IMR-90 (cell line): ENCODE measurements at regions not wholly inside any gene's neighbourhood (a gene's known extent, or its start where the extent isn't known, plus 50 kb on each side); places are given as distances from the start of the nearest gene placed in this dataset.

Experiments
- ATAC-seq: fragments of 200-7000 bp; cut with Tn5 transposase; 2 replicates; pipeline ENCODE4 v1.9.1; 2020; ENCODE audit warnings: low read depth, mild to moderate bottlenecking, moderate library complexity
- BruUV-seq: library from RNA; stranded (reverse); fragments of 400-500 nt; replicated peaks from 2 replicates; lab custom pipeline; 2021; lab: Mats Ljungman, UMichigan
- CTCF ChIA-PET: fragments of 300-600 bp; formaldehyde crosslinking; extraction: SDS; loops from one replicate; lab custom pipeline; 2021; ENCODE audit warnings: antibody characterized with exemption; lab: Yijun Ruan, JAX
- POLR2A ChIA-PET: fragments of 300-600 bp; sonication (Branson Sonifier 250); formaldehyde crosslinking; loops from one replicate; lab custom pipeline; 2022; ENCODE audit warnings: antibody characterized with exemption; ENCODE audit not compliant: unreplicated experiment; lab: Charles Lee
- DNase-seq: peaks from one replicate; pipeline ENCODE4 v3.0.0; 2013
- H2AFZ ChIP-seq: replicated peaks from 2 replicates; pipeline ENCODE3; 2013; ENCODE audit warnings: low read length, mild to moderate bottlenecking; ENCODE audit not compliant: poor library complexity
- H2AK5ac ChIP-seq: 2 replicates; pipeline ENCODE4 v1.6.1; 2013; ENCODE audit warnings: low read depth, low read length, inconsistent platforms
- H2AK9ac ChIP-seq: replicated peaks from 2 replicates; pipeline ENCODE3; 2013; ENCODE audit warnings: mild to moderate bottlenecking, low read depth, low read length, moderate library complexity; ENCODE audit not compliant: poor library complexity
- H2BK120ac ChIP-seq: 2 replicates; pipeline ENCODE4 v1.6.1; 2013; ENCODE audit warnings: low read depth, low read length, inconsistent platforms
- H2BK15ac ChIP-seq: 3 replicates; pipeline ENCODE4 v1.6.1; 2013; ENCODE audit warnings: low read depth, low read length, inconsistent platforms
- H2BK20ac ChIP-seq: 2 replicates; pipeline ENCODE4 v1.6.1; 2013; ENCODE audit warnings: low read depth, mild to moderate bottlenecking, inconsistent platforms, low read length, moderate library complexity
- H2BK5ac ChIP-seq: 2 replicates; pipeline ENCODE4 v1.6.1; 2013; ENCODE audit warnings: mild to moderate bottlenecking, low read depth, low read length, inconsistent platforms; ENCODE audit not compliant: poor library complexity, severe bottlenecking
- H3K14ac ChIP-seq: replicated peaks from 2 replicates; pipeline ENCODE4 v1.6.1; 2013; ENCODE audit warnings: low read depth, low read length, inconsistent platforms
- H3K18ac ChIP-seq: 2 replicates; pipeline ENCODE4 v1.6.1; 2013; ENCODE audit warnings: low read depth, low read length, control low read depth
- H3K23ac ChIP-seq: 2 replicates; pipeline ENCODE4 v1.6.1; 2013; ENCODE audit warnings: low read depth, low read length, inconsistent platforms
- H3K27ac ChIP-seq: 2 replicates; pipeline ENCODE4 v1.5.1; 2013; ENCODE audit warnings: mild to moderate bottlenecking, control low read depth, low read length; ENCODE audit not compliant: insufficient read depth
- H3K27me3 ChIP-seq: 2 replicates; pipeline ENCODE4 v1.6.1; 2013; ENCODE audit warnings: low read length; ENCODE audit not compliant: control insufficient read depth, insufficient read depth
- H3K36me3 ChIP-seq: 2 replicates; pipeline ENCODE4 v1.6.1; 2013; ENCODE audit warnings: low read length, mixed read lengths; ENCODE audit not compliant: control insufficient read depth, insufficient read depth
- H3K4ac ChIP-seq: 2 replicates; pipeline ENCODE4 v1.6.1; 2013; ENCODE audit warnings: low read depth, low read length, inconsistent platforms
- H3K4me1 ChIP-seq: 2 replicates; pipeline ENCODE4 v1.6.1; 2013; ENCODE audit warnings: low read length, mixed read lengths; ENCODE audit not compliant: control insufficient read depth, insufficient read depth
- H3K4me2 ChIP-seq: 2 replicates; pipeline ENCODE4 v1.6.1; 2013; ENCODE audit warnings: low read depth, mild to moderate bottlenecking, control low read depth, low read length, moderate library complexity
- H3K4me3 ChIP-seq: 2 replicates; pipeline ENCODE4 v1.5.1; 2013; ENCODE audit warnings: low read depth, mild to moderate bottlenecking, control low read depth, low read length, moderate library complexity; ENCODE audit not compliant: insufficient read depth
- H3K56ac ChIP-seq: 2 replicates; pipeline ENCODE4 v1.6.1; 2013; ENCODE audit warnings: low read length, inconsistent platforms; ENCODE audit not compliant: insufficient read depth; ENCODE audit errors: extremely low read depth
- H3K79me1 ChIP-seq, 2 experiments: 2 replicates each; pipeline ENCODE4 v1.6.1; 2013; ENCODE audit warnings: low read length in 2 of 2, inconsistent platforms in 1 of 2, low read depth in 1 of 2
- H3K9ac ChIP-seq: 2 replicates; pipeline ENCODE4 v1.6.1; 2013; ENCODE audit warnings: low read depth, low read length, control low read depth
- H3K9me1 ChIP-seq: 2 replicates; pipeline ENCODE4 v1.6.1; 2013; ENCODE audit warnings: low read length, inconsistent platforms; ENCODE audit not compliant: insufficient read depth
- H3K9me3 ChIP-seq: 2 replicates; pipeline ENCODE4 v1.6.1; 2013; ENCODE audit warnings: low read length; ENCODE audit not compliant: control insufficient read depth, insufficient read depth
- H4K20me1 ChIP-seq: 2 replicates; pipeline ENCODE4 v1.6.1; 2013; ENCODE audit warnings: low read length, inconsistent platforms; ENCODE audit not compliant: insufficient read depth
- H4K5ac ChIP-seq: 2 replicates; pipeline ENCODE4 v1.6.1; 2013; ENCODE audit warnings: mild to moderate bottlenecking, low read depth, low read length, control low read depth
- H4K8ac ChIP-seq, 2 experiments: 2 replicates each; pipeline ENCODE4 v1.6.1; 2013; ENCODE audit warnings: low read depth in 2 of 2, low read length in 2 of 2, control low read depth in 1 of 2, inconsistent platforms in 1 of 2
- H4K91ac ChIP-seq: 2 replicates; pipeline ENCODE4 v1.6.1; 2013; ENCODE audit warnings: low read depth, low read length, inconsistent platforms; ENCODE audit not compliant: insufficient read depth
- CHD1 ChIP-seq: IDR thresholded peaks from 2 replicates; pipeline ENCODE4 v1.6.1; 2012; ENCODE audit warnings: low read depth, low read length, improper control_type of control experiment
- FOS ChIP-seq: fragments of 150-350 bp; IDR thresholded peaks from 2 replicates; pipeline ENCODE4 v1.6.1; 2016; ENCODE audit warnings: low read depth, low read length
- MAFK ChIP-seq: IDR thresholded peaks from 2 replicates; pipeline ENCODE4 v1.6.1; 2012; ENCODE audit warnings: low read depth, low read length, improper control_type of control experiment
- NFE2L2 ChIP-seq: fragments of 150-350 bp; IDR thresholded peaks from 2 replicates; pipeline ENCODE4 v1.6.1; 2016; ENCODE audit warnings: low read depth, mild to moderate bottlenecking, low read length
- SMC3 ChIP-seq: fragments of 150-350 bp; IDR thresholded peaks from 2 replicates; pipeline ENCODE4 v1.6.1; 2016; ENCODE audit warnings: low read depth, mild to moderate bottlenecking, antibody characterized with exemption, low read length, moderate library complexity
- WGBS, 2 experiments: methylation state at CpG; one replicate each; pipeline versions ENCODE4 v1.1.5 to v1.1.7; 2013; ENCODE audit warnings: missing lambda C conversion rate in 2 of 2; ENCODE audit not compliant: insufficient read length in 1 of 2; ENCODE audit errors: extremely low coverage in 2 of 2; 5-methylcytosine and 5-hydroxymethylcytosine counted together
- dilution Hi-C: fragments of 300-500 bp; cut with HindIII; formaldehyde crosslinking; loops from one replicate; pipeline ENCODE4 v1.14.3; 2018; ENCODE audit warnings: low sequenced_read_pairs; ENCODE audit not compliant: unreplicated experiment
- in situ Hi-C: fragments of 300-500 bp; cut with MboI; formaldehyde crosslinking; loops from 3 replicates; pipeline ENCODE4 v1.14.3; 2019; ENCODE audit warnings: low sequenced_read_pairs, inconsistent platforms, mixed read lengths
- intact Hi-C: fragments of 100-400 bp; cut with micrococcal nuclease; formaldehyde crosslinking; loops from 2 replicates; pipeline ENCODE4 v1.10.0; 2022
- TF ChIP-seq, protein P1 (sequence below): fragments of 150-350 bp; IDR thresholded peaks from 2 replicates; pipeline ENCODE4 v1.6.1; 2017; ENCODE audit warnings: mild to moderate bottlenecking, antibody characterized with exemption, low read length, low read depth
- TF ChIP-seq, protein P2 (sequence below): fragments of 150-350 bp; IDR thresholded peaks from 2 replicates; pipeline ENCODE4 v1.6.1; 2016; ENCODE audit warnings: low read depth, mild to moderate bottlenecking, low read length, moderate library complexity, borderline replicate concordance

DNA sequence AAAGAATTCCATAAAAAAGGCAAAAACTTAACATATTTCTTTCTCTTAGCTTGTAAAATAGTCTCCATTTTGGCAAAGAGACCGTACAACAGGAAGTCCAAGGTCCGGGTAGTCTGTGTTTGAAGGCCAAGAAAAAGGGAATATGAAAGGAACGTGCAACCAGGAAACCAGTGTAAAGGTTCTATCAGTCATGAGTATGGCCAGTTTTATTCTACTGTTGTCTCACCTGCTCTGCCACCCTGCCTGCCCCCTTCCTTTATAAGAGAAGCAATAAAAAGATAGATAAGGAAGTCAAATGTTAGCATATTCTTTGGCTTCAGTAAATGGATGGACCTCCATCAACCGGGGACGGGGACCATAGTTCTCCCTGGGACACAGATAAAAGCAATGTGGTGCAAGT is 370.6 kb upstream of the ROBO2 start:
- ChIA-PET POLR2A (no interaction called here), CTCF (no interaction called here)
- no peak overlapping the region for H3K27ac ChIP-seq
- H3K14ac ChIP-seq: no peak overlapping the region
- no CpG with 5 or more reads among the region's 5 CpGs for WGBS, 2 experiments
- no peaks in the 10 kb centered on the region for H3K4me1 ChIP-seq
- H4K91ac ChIP-seq: no peak overlapping the region
- TF ChIP-seq CHD1: no peak
- TF ChIP-seq, protein P1, sequence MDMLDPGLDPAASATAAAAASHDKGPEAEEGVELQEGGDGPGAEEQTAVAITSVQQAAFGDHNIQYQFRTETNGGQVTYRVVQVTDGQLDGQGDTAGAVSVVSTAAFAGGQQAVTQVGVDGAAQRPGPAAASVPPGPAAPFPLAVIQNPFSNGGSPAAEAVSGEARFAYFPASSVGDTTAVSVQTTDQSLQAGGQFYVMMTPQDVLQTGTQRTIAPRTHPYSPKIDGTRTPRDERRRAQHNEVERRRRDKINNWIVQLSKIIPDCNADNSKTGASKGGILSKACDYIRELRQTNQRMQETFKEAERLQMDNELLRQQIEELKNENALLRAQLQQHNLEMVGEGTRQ: no peak
- TF ChIP-seq MAFK: no peak
- no peak for TF ChIP-seq FOS
- no peak for TF ChIP-seq NFE2L2
- TF ChIP-seq, protein P2, sequence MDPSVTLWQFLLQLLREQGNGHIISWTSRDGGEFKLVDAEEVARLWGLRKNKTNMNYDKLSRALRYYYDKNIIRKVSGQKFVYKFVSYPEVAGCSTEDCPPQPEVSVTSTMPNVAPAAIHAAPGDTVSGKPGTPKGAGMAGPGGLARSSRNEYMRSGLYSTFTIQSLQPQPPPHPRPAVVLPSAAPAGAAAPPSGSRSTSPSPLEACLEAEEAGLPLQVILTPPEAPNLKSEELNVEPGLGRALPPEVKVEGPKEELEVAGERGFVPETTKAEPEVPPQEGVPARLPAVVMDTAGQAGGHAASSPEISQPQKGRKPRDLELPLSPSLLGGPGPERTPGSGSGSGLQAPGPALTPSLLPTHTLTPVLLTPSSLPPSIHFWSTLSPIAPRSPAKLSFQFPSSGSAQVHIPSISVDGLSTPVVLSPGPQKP: no peak
- TF ChIP-seq SMC3: no peak
- dilution Hi-C loops: no loop called here
- DNase-seq: no peak
- no peak overlapping the region for H3K18ac ChIP-seq
- H3K27me3 ChIP-seq: no peaks in the 10 kb centered on the region
- H4K5ac ChIP-seq: no peak overlapping the region
- no peak overlapping the region for H3K4ac ChIP-seq
- no peak overlapping the region for H3K4me3 ChIP-seq
- H3K9ac ChIP-seq: no peak overlapping the region
- H3K4me2 ChIP-seq: no peak overlapping the region
- no peaks in the 10 kb centered on the region for H4K20me1 ChIP-seq
- no peak overlapping the region for H2AK5ac ChIP-seq
- H2BK5ac ChIP-seq: no peak overlapping the region
- in situ Hi-C loops: no loop called here
- no peak for ATAC-seq
- H2AFZ ChIP-seq: no peak overlapping the region
- no peak overlapping the region for H2AK9ac ChIP-seq
- no TSS peak for BruUV-seq
- intact Hi-C loops: no loop called here
- no peaks in the 10 kb centered on the region for H3K79me1 ChIP-seq
- H2BK20ac ChIP-seq: no peak overlapping the region
- H2BK15ac ChIP-seq: no peak overlapping the region
- H4K8ac ChIP-seq: no peak overlapping the region
- H3K36me3 ChIP-seq: no peaks in the 10 kb centered on the region
- H2BK120ac ChIP-seq: no peak overlapping the region
- no peaks in the 10 kb centered on the region for H3K9me1 ChIP-seq
- H3K56ac ChIP-seq: no peak overlapping the region
- no peaks in the 10 kb centered on the region for H3K9me3 ChIP-seq
- no peak overlapping the region for H3K23ac ChIP-seq
